ENCODE measurements at regions not wholly inside any gene's neighbourhood (a gene's known extent, or its start where the extent isn't known, plus 50 kb on each side); places are given as distances from the start of the nearest gene placed in this dataset.

DNA sequence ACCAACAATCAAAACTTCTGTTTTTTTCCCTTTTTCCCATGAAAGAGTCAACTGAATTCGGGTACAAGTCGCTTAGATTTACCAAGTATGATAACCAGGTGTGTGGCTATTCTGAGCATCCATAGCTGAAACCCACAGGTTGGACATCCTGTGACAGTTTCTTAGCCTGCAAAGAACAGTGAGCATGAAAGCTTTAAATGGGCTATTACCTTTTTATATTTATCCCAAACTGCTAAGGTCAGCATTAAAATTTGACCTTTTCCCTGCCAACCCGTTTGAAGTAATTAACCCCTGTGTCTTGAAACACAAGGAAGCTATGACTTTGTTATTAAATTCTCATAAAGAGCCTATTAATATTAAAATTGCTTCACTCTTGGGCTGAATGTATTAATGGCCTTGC, 1065.0 kb upstream of the RBFOX1 start:
- Histone ChIP-seq H3K27me3 (ENCODE audit: control insufficient read depth, low read length) (no peaks in the 10 kb centered on the region), H3K36me3 (ENCODE audit: control insufficient read depth, low read length) (no peaks in the 10 kb centered on the region), H3K27ac (ENCODE audit: low read depth, low read length) (no peak overlapping the region), H3K4me2 (ENCODE audit: low read length) (no peak overlapping the region), H3K4me1 (ENCODE audit: control insufficient read depth, low read length) (no peaks in the 10 kb centered on the region), H4K20me1 (ENCODE audit: control insufficient read depth, insufficient read depth, low read depth, low read length) (no peaks in the 10 kb centered on the region), H3K79me2 (ENCODE audit: control insufficient read depth, low read length) (no peaks in the 10 kb centered on the region), H3F3A (ENCODE audit: control insufficient read depth, insufficient read depth) (no peaks in the 10 kb centered on the region), H3K9me3 (ENCODE audit: control insufficient read depth, insufficient read depth, low read length) (no peaks in the 10 kb centered on the region), H3K4me3 (ENCODE audit: low read length) (no peak overlapping the region), H3K9me2 (replicated peaks; ENCODE audit: control insufficient read depth, low read length) (no peaks in the 10 kb centered on the region)
- TF ChIP-seq, protein P1, sequence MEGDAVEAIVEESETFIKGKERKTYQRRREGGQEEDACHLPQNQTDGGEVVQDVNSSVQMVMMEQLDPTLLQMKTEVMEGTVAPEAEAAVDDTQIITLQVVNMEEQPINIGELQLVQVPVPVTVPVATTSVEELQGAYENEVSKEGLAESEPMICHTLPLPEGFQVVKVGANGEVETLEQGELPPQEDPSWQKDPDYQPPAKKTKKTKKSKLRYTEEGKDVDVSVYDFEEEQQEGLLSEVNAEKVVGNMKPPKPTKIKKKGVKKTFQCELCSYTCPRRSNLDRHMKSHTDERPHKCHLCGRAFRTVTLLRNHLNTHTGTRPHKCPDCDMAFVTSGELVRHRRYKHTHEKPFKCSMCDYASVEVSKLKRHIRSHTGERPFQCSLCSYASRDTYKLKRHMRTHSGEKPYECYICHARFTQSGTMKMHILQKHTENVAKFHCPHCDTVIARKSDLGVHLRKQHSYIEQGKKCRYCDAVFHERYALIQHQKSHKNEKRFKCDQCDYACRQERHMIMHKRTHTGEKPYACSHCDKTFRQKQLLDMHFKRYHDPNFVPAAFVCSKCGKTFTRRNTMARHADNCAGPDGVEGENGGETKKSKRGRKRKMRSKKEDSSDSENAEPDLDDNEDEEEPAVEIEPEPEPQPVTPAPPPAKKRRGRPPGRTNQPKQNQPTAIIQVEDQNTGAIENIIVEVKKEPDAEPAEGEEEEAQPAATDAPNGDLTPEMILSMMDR (IDR thresholded peaks at IDR 0.05; ENCODE audit: low read depth, low read length, poor library complexity, severe bottlenecking) = no peak
- no peak for TF ChIP-seq EZH2phosphoT487 (IDR thresholded peaks at IDR 0.05; ENCODE audit: borderline replicate concordance, low read length)

- Histone ChIP-seq H4K20me1 (ENCODE audit: control insufficient read depth, insufficient read depth, low read depth, low read length) (no peaks in the 10 kb centered on the region), H3K4me3 (ENCODE audit: low read length) (no peak overlapping the region), H3F3A (ENCODE audit: control insufficient read depth, insufficient read depth) (no peaks in the 10 kb centered on the region), H3K27me3 (ENCODE audit: control insufficient read depth, low read length) (no peaks in the 10 kb centered on the region), H3K36me3 (ENCODE audit: control insufficient read depth, low read length) (no peaks in the 10 kb centered on the region), H3K4me2 (ENCODE audit: low read length) (no peak overlapping the region), H3K27ac (ENCODE audit: low read depth, low read length) (no peak overlapping the region), H3K4me1 (ENCODE audit: control insufficient read depth, low read length) (no peaks in the 10 kb centered on the region), H3K9me2 (replicated peaks; ENCODE audit: control insufficient read depth, low read length) (no peaks in the 10 kb centered on the region), H3K79me2 (ENCODE audit: control insufficient read depth, low read length) (no peaks in the 10 kb centered on the region), H3K9me3 (ENCODE audit: control insufficient read depth, insufficient read depth, low read length) (no peaks in the 10 kb centered on the region)
- TF ChIP-seq, protein P1 (IDR thresholded peaks at IDR 0.05; ENCODE audit: low read depth, low read length, poor library complexity, severe bottlenecking) = no peak
- no peak for TF ChIP-seq EZH2phosphoT487 (IDR thresholded peaks at IDR 0.05; ENCODE audit: borderline replicate concordance, low read length)
Observed at GRCh38 chr16:6266703-6267102, 1065.9 kb upstream of the RBFOX1 start.

DNA sequence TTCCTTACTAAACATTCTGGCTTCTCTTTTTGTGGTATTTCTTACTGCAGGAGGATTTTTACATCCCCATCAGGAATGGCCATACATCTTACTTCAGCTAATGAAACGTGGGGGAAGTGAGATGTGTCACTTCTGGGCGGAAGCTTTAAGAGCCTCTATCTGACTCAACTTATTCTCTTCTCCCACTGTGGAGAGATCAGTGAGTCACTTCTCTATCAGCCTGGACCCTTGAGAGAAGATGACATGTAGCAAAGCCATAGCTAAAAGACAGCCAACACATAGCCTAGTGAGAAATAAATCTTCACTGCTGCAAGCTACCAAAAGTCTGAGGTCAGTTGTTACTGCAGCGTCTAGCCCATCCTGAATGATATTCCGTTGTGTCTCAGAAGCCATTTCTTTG, 1066.7 kb upstream of the RBFOX1 start:
- Histone ChIP-seq H3K79me2 (ENCODE audit: control insufficient read depth, low read length) (no peaks in the 10 kb centered on the region), H3K4me2 (ENCODE audit: low read length) (no peak overlapping the region)
- no peak for TF ChIP-seq EZH2phosphoT487 (IDR thresholded peaks at IDR 0.05; ENCODE audit: borderline replicate concordance, low read length)
- TF ChIP-seq, protein P1 (IDR thresholded peaks at IDR 0.05; ENCODE audit: low read depth, low read length, poor library complexity, severe bottlenecking) = no peak

DNA sequence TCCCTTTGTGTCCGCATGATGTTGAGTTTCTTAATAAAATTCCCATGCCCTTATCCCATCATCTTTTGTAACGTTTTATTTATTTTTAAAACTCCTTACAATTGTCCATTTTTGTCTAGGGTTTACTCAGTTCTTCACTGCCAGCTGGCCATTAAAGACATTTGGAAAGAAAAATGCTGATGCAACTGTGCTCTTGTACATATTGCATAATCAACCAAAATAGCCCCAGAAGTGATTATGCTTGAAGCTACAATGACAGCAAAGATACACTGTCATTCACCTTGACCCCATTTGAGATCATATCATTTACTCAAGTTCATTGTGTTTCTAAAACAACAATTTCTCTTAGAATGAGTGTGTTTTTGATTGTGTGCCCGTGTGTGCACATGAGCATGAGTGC, 1074.6 kb upstream of the RBFOX1 start:
- Histone ChIP-seq H3K4me1 (ENCODE audit: control insufficient read depth, low read length) (no peaks in the 10 kb centered on the region), H3K27ac (ENCODE audit: low read depth, low read length) (no peak overlapping the region), H3K9me2 (replicated peaks; ENCODE audit: control insufficient read depth, low read length) (no peaks in the 10 kb centered on the region), H3K4me3 (ENCODE audit: low read length) (no peak overlapping the region), H3K9me3 (ENCODE audit: control insufficient read depth, insufficient read depth, low read length) (no peaks in the 10 kb centered on the region), H4K20me1 (ENCODE audit: control insufficient read depth, insufficient read depth, low read depth, low read length) (no peaks in the 10 kb centered on the region), H3K27me3 (ENCODE audit: control insufficient read depth, low read length) (no peaks in the 10 kb centered on the region), H3K4me2 (ENCODE audit: low read length) (no peak overlapping the region), H3K79me2 (ENCODE audit: control insufficient read depth, low read length) (no peaks in the 10 kb centered on the region), H3K36me3 (ENCODE audit: control insufficient read depth, low read length) (no peaks in the 10 kb centered on the region), H3F3A (ENCODE audit: control insufficient read depth, insufficient read depth) (no peaks in the 10 kb centered on the region)
- no peak for TF ChIP-seq EZH2phosphoT487 (IDR thresholded peaks at IDR 0.05; ENCODE audit: borderline replicate concordance, low read length)
- TF ChIP-seq, protein P1 (IDR thresholded peaks at IDR 0.05; ENCODE audit: low read depth, low read length, poor library complexity, severe bottlenecking) = no peak

More for the DNA sequence above, 1066.7 kb upstream of the RBFOX1 start:
- Histone ChIP-seq H3K36me3 (ENCODE audit: control insufficient read depth, low read length) (no peaks in the 10 kb centered on the region), H3K27me3 (ENCODE audit: control insufficient read depth, low read length) (no peaks in the 10 kb centered on the region), H3K4me3 (ENCODE audit: low read length) (no peak overlapping the region), H3K4me1 (ENCODE audit: control insufficient read depth, low read length) (no peaks in the 10 kb centered on the region), H3K9me3 (ENCODE audit: control insufficient read depth, insufficient read depth, low read length) (no peaks in the 10 kb centered on the region), H3F3A (ENCODE audit: control insufficient read depth, insufficient read depth) (no peaks in the 10 kb centered on the region), H4K20me1 (ENCODE audit: control insufficient read depth, insufficient read depth, low read depth, low read length) (no peaks in the 10 kb centered on the region), H3K27ac (ENCODE audit: low read depth, low read length) (no peak overlapping the region), H3K9me2 (replicated peaks; ENCODE audit: control insufficient read depth, low read length) (no peaks in the 10 kb centered on the region)
